Nephron (organoid): ENCODE measurements at regions not wholly inside any gene's neighbourhood (a gene's known extent, or its start where the extent isn't known, plus 50 kb on each side); places are given as distances from the start of the nearest gene placed in this dataset.

ENCODE experiments used
- H3K27ac Mint-ChIP-seq, 3 experiments: 2 replicates each; pipeline ENCODE4 v1.8.0; 2020; ENCODE audit warnings: mixed read lengths in 3 of 3, mild to moderate bottlenecking in 2 of 3, moderate library complexity in 1 of 3
- H3K27me3 Mint-ChIP-seq: 2 replicates; pipeline ENCODE4 v1.8.0; 2021; ENCODE audit warnings: low read depth, mild to moderate bottlenecking, moderate library complexity, mixed read lengths
- H3K36me3 Mint-ChIP-seq: 2 replicates; pipeline ENCODE4 v1.8.0; 2020; ENCODE audit warnings: low read depth, mixed read lengths
- H3K4me1 Mint-ChIP-seq: 2 replicates; pipeline ENCODE4 v1.8.0; 2020; ENCODE audit warnings: mixed read lengths
- H3K4me3 Mint-ChIP-seq, 3 experiments: 2 replicates each; pipeline ENCODE4 v1.8.0; 2020; ENCODE audit warnings: mild to moderate bottlenecking in 3 of 3, mixed read lengths in 3 of 3, moderate library complexity in 2 of 3
- H3K9me3 Mint-ChIP-seq: 2 replicates; pipeline ENCODE4 v1.8.0; 2020; ENCODE audit warnings: mixed read lengths
- CTCF ChIP-seq, 3 experiments: fragments of 200-600 bp; sonication (generic); IDR thresholded peaks; one replicate each; pipeline ENCODE4 v1.5.0; 2021; ENCODE audit warnings: antibody characterized with exemption in 3 of 3; ENCODE audit not compliant: unreplicated experiment in 3 of 3

- H3K27me3 Mint-ChIP-seq: peaks cover 52% of the 10 kb centered on the region
- H3K9me3 Mint-ChIP-seq: no peaks in the 10 kb centered on the region
- H3K4me3 Mint-ChIP-seq: no peak overlapping the region
- no peaks in the 10 kb centered on the region for H3K4me1 Mint-ChIP-seq
- TF ChIP-seq CTCF (IDR thresholded peaks at IDR 0.05; ENCODE audit: unreplicated experiment in 3 of 3): no peak
- no peak overlapping the region for H3K27ac Mint-ChIP-seq
- H3K36me3 Mint-ChIP-seq: no peaks in the 10 kb centered on the region
Measured at GRCh38 chr3:71961378-71961777, 176.4 kb upstream of the PROK2 start.

- no peaks in the 10 kb centered on the region for H3K36me3 Mint-ChIP-seq
- H3K4me1 Mint-ChIP-seq: peaks cover 10% of the 10 kb centered on the region
- TF ChIP-seq CTCF (IDR thresholded peaks at IDR 0.05; ENCODE audit: unreplicated experiment in 3 of 3): no peak
- H3K27ac Mint-ChIP-seq: no peak overlapping the region
- H3K4me3 Mint-ChIP-seq: no peak overlapping the region
- H3K9me3 Mint-ChIP-seq: no peaks in the 10 kb centered on the region
- H3K27me3 Mint-ChIP-seq: peaks cover 31% of the 10 kb centered on the region
Measured at GRCh38 chr3:71958533-71958932, 173.6 kb upstream of the PROK2 start.

GRCh38 chr3:71956716-71957115, 171.8 kb upstream of the PROK2 start:
- H3K4me3 Mint-ChIP-seq: no peak overlapping the region
- no peak for TF ChIP-seq CTCF (IDR thresholded peaks at IDR 0.05; ENCODE audit: unreplicated experiment in 3 of 3)
- H3K27ac Mint-ChIP-seq: no peak overlapping the region
- H3K9me3 Mint-ChIP-seq: no peaks in the 10 kb centered on the region
- H3K36me3 Mint-ChIP-seq: no peaks in the 10 kb centered on the region
- H3K4me1 Mint-ChIP-seq: peaks cover 10% of the 10 kb centered on the region
- peaks cover 23% of the 10 kb centered on the region for H3K27me3 Mint-ChIP-seq

GRCh38 chr3:71956069-71956340, 171.1 kb upstream of the PROK2 start:
- Mint-ChIP-seq H3K36me3 (no peaks in the 10 kb centered on the region), H3K4me3 (no peak overlapping the region), H3K4me1 (peaks cover 10% of the 10 kb centered on the region), H3K9me3 (no peaks in the 10 kb centered on the region), H3K27me3 (peaks cover 24% of the 10 kb centered on the region), H3K27ac (peak overlapping the region in 1 of 3 experiments; percentile 28)
- TF ChIP-seq CTCF (IDR thresholded peaks at IDR 0.05; ENCODE audit: unreplicated experiment in 3 of 3): no peak

- no peaks in the 10 kb centered on the region for H3K36me3 Mint-ChIP-seq
- no peak overlapping the region for H3K4me3 Mint-ChIP-seq
- H3K9me3 Mint-ChIP-seq: no peaks in the 10 kb centered on the region
- peak overlapping the region; percentile 28 to 44 (median 38) for H3K27ac Mint-ChIP-seq
- H3K4me1 Mint-ChIP-seq: peaks cover 10% of the 10 kb centered on the region
- peak; percentile 66 to 82 (median 76) for TF ChIP-seq CTCF (IDR thresholded peaks at IDR 0.05; ENCODE audit: unreplicated experiment in 3 of 3)
- H3K27me3 Mint-ChIP-seq: peaks cover 29% of the 10 kb centered on the region
Measured at GRCh38 chr3:71955240-71956068, 170.5 kb upstream of the PROK2 start.

GRCh38 chr3:71951842-71952241, 166.9 kb upstream of the PROK2 start:
- Mint-ChIP-seq H3K36me3 (no peaks in the 10 kb centered on the region), H3K4me1 (peaks cover 10% of the 10 kb centered on the region), H3K27me3 (peaks cover 48% of the 10 kb centered on the region), H3K27ac (no peak overlapping the region), H3K4me3 (no peak overlapping the region), H3K9me3 (no peaks in the 10 kb centered on the region)
- no peak for TF ChIP-seq CTCF (IDR thresholded peaks at IDR 0.05; ENCODE audit: unreplicated experiment in 3 of 3)
